HuH-7.5 (cell line): ENCODE measurements at regions not wholly inside any gene's neighbourhood (a gene's known extent, or its start where the extent isn't known, plus 50 kb on each side); places are given as distances from the start of the nearest gene placed in this dataset.
A peak's percentile ranks its signal among the peaks of the same experiment; 100 is the strongest.
"Not testable (repeated sequence)": the region's sequence is repeated elsewhere in the genome, so short reads cannot be mapped to it uniquely, and the experiment has no call there.

Source experiments
- DNase-seq: peaks from one replicate; pipeline ENCODE4 v3.0.0; 2011; ENCODE audit warnings: low spot score

DNA sequence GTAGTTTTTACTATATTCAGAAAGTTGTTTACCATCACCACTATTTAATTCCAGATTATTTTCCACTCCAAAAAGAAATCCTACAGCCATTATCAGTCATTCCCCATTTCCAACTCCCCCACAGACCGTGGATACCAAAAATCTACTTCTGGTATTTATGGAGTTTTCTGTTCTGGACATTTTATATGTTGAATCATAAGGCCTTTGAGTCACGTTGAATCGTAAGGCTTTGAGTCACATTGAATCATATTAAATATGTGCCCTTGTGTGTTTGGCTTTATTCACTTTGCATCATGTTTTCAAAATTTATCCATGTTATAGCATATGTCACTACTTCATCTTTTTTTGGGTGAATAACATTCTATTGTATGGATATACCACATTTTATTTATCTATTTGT lies 454.1 kb upstream of the NUDT12 start:
- DNase-seq: no peak

DNA sequence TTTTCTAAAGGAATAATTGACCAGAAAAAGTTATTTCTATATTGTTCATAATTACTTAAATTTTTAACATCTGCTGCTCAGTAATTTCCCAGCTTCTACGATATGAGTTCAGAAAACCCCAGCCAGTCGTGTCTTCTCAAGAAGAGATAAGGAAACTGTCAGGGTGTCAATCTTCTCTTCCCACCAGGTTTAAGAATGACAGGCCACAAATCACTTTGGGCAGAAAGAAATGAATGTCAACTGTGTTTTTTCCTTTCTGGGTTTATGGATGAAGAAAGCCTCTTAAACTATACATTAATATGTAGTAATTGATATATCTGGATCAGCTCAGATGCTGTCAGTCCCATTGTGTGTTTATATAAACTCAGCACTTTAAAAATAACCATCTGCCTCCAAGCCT lies 453.2 kb upstream of the NUDT12 start:
- no peak for DNase-seq

DNA sequence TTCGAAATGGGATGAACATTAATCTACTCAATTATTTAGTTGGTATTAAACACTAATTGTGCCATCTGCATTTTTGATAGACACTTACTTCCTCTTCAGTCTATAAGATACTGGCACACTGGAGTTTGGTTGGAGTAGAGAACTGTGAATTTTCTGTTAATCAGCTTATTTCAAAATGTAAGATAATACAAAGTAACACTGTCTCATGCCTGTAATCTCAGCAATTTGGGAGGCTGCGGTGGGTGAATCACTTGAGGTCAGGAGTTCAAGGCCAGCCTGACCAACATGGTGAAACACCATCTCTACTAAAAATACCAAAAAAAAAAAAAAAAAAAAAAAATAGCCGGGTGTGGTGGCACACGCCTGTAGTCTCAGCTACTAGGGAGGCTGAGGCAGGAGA lies 440.2 kb upstream of the NUDT12 start:
- DNase-seq: not testable (repeated sequence)

- no peak for DNase-seq
These were observed 438.5 kb upstream of the NUDT12 start for GRCh38 chr5:104001136-104001535.

- no peak for DNase-seq
These were observed 430.4 kb upstream of the NUDT12 start for GRCh38 chr5:103993031-103993430.

DNA sequence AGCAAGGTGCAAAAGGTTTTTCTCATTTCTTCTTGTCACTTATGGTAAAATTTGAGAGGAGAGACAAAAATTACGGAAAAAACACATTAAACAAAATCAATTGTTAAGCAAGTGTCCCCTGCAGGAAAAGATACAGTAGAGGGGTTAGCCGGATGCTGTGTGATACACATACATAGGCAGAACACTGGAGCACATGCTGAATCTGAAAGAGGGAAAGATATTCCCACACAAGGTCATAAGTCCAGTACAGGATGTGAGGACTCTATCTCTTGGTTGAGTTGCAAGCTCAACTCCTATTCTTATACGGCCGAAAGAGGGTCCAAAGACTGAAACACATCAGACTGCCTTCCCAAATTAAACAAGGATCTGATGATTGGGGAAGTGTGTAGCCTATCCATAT lies 427.5 kb upstream of the NUDT12 start:
- no peak for DNase-seq

- DNase-seq: no peak
These were observed 419.0 kb upstream of the NUDT12 start for GRCh38 chr5:103981592-103981991.

DNA sequence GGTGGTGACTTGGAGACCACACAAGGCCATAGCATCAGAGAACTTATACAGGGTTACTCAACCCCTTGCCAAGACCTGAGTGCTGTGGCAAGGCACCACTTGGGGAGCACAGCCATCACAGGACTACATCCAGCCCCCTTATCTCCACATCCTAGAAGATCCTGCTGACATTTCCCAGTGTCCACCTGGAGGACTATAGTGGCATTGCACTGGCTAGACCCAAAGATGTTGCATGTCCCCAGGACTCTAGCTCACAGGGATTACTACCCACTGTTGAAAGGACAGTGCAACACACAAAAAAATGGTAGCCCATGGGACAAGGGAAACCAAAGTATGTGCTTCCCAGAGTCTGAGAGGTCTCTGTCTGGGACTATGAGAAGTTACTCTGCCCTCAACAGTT lies 411.1 kb upstream of the NUDT12 start:
- no peak for DNase-seq

DNA sequence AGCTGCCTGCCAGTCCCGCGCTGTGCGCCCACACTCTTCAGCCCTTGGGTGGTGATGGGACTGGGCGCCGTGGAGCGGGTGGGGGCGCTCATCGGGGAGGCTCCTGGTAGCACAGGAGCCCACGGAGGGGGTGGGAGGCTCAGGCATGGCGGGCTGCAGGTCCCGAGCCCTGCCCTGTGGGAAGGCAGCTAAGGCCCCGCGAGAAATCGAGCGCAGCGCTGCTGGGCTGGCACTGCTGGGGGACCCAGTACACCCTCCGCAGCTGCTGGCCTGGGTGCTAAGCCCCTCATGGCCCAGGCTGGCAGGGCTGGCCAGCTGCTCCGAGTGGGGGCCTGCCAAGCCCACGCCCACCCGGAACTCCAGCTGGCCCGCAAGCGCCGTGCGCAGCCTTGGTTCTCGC lies 403.7 kb upstream of the NUDT12 start:
- DNase-seq: not testable (repeated sequence)

DNA sequence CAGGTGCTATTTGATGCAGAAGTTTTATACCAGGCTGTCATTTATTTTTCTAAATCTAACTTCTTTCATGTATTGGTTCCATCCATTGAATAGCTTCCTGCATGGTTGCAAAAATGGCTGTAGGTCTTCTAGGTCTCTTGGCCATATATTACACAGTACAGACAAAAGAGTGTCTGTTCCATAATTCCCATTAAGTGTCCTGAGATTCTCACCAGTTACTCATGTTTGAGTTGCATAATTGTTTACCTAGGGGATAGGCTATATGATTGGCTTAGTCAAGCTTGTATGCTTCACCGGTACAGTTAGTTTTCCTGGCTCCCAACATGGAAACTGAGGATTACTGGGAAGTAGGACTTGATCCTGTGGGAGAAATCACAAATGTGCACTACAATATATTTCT lies 399.4 kb upstream of the NUDT12 start:
- DNase-seq: peak; percentile 34

DNA sequence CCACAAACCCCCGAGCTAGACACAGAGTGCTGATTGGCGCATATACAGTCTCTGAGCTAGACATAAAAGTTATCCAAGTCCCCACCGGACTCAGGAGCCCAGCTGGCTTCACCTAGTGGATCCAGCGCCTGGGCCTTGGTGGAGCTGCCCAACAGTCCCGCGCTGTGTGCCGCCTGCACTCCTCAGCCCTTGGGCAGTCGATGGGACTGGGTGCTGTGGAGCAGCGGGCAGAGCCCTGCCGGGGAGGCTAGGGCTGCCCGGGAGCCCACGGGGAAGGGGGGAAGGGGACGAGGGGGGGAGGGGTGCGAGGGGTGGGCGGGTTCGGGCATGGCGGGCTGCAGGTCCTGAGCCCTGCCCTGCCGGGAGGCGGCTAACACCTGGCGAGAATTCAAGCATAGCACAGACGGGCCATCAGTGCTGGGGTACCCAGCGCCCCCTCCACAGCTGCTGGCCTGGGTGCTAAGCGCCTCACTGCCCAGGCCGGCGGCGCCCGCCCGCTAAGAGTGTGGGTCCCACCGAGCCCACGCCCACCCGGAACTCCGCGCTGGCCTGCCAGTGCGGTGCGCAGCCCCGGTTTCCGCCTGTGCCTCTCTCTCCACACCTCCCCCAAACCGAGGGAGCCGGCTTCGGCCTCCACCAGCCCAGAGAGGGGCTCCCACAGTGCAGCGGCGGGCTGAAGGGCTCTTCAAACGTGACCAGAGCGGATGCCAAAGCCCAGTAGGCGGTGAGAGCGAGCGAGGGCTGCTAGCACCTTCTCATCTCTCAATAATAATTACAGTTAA lies 391.2 kb upstream of the NUDT12 start:
- no peak for DNase-seq

- DNase-seq: no peak
These were observed 389.2 kb upstream of the NUDT12 start for GRCh38 chr5:103951776-103952175.

DNA sequence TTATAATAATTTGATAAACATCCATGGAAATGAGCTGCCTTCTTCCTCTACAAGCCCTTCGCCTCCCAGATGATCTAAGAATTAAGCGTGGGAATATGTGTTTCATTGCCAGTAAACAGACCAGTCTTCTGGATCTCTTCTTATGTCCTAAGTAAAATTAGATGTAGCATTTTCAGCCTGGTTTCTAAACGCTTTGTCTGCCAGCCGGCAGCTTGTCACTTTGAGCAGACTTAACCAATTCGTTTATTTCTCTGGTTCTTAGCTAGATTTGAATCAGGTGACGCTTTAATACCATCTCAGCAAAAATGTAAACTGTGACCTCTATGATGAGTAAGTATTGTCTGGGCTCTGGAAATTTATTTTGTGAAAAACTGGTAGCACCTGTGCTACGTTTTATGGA lies 380.6 kb upstream of the NUDT12 start:
- no peak for DNase-seq

- DNase-seq: no peak
These were observed 380.1 kb upstream of the NUDT12 start for GRCh38 chr5:103942587-103943186.

DNA sequence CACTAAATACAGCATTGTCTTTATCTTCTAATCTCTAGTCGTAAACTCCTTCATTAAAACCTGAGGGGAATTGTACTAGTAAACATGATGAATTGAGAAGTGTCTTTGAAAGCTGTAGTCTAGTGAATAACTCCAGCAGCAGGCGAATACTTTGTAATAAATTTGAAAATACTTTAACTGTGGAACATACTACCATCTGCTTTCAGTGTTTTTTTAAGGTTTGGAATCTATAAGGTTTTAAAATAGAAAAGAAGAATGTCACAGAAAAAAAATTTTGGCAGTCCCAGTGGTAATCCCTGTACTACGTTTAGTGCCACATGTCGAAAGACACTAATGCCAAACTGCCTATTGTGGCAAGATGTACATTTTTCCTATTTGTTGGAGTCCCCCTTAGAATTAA lies 379.0 kb upstream of the NUDT12 start:
- no peak for DNase-seq

DNA sequence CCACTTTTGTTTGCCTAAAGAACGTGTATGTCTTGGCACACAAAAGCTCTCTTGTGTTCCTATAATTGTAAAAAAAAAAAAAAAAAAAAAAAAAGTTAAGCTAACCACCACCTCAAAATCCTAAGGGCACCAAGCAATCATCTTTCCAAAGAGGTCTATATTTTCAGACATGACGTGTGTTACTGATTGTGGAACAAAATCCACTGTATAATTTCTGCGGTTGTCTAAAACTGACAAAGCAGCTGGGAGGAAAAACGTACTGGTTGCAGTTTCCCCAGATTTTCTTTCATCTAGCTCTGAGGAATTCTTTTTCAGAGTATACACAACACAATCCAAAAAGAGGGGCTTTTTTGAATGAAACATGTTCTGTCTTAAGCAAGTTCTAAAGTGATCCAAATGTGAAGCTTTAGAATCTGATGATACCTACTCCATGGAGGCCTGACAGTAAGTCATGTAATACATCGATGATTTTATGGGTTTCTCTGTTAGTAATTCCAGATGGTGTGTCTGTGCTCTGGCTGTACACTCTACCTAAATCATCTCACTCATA lies 375.6 kb upstream of the NUDT12 start:
- no peak for DNase-seq

DNA sequence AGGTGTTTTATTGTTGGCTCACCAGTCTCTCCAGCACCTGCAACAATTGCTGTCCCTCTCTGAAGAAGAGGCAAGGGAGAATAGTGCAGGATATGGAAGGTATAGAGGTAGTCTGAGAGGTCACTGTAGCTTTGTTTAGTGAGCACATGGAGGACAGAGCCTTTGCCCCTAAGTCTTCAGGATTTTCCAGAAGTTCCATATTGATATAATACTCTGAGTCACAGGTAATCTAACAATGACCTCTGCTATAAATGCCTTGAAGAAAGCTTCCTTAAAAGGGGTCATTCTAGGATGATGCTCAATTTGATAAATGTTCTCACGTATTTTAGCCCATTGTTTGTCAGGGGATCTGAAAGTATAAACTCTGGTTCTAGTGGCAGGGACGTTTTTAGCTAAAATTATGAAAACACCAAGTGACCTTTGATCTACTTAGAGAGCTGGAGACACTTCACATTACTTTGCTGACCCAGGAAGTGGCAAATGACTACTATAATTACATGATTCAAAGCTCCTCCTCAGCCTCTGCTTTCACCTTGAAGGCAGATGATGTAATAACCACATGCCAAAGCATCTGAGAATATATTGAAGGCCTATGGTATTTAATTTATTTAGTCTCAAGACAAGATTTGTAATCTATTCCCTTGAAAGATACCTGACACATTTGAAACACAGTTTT lies 366.9 kb upstream of the NUDT12 start:
- no peak for DNase-seq

DNA sequence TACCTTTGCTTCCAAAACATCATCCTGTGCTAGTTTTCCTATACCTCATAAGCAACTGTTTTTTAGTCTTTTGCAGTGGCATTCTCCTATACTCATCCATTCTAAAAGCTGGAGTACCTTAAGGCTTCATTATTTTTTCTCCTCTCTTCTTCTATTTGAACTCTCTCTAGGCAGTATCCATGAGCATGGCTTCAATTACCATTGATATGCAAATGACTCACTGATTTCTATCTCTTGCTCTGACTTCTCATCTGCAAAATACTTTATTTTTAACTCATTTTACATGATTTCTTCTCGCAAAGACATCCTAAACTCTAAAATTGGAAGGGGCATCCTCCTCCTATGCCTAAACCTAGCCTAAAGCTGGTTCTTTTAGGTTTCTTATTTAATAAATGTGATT lies 365.1 kb upstream of the NUDT12 start:
- DNase-seq: no peak

DNA sequence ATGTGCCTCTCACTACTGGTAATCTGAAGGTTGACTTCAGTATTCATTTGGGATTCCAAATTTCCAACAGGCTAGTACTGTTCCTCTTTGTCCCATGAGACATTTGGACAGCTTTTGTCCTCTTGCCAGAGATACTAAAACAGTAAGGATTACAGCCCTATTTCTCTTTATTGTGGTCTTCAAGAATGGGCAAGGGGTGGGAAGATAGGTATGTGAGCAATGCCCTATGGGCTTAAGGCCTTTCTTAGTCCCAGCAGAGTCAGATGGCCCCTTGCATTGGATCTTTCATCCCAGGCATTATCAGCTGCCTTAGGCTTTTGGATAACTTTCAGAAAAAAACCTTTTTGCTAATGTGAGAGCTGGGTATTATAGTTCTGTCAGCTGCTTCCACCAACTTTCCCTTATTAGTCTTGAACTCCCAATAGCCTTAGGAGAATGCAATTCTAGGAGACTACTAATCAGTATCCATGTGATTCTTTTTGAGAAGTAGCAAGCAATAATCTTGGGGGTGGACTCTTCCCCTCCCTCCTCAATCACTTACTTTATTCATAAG lies 361.1 kb upstream of the NUDT12 start:
- no peak for DNase-seq

GRCh38 chr5:103919506-103919905 lies 356.9 kb upstream of the NUDT12 start:
- DNase-seq: no peak

DNA sequence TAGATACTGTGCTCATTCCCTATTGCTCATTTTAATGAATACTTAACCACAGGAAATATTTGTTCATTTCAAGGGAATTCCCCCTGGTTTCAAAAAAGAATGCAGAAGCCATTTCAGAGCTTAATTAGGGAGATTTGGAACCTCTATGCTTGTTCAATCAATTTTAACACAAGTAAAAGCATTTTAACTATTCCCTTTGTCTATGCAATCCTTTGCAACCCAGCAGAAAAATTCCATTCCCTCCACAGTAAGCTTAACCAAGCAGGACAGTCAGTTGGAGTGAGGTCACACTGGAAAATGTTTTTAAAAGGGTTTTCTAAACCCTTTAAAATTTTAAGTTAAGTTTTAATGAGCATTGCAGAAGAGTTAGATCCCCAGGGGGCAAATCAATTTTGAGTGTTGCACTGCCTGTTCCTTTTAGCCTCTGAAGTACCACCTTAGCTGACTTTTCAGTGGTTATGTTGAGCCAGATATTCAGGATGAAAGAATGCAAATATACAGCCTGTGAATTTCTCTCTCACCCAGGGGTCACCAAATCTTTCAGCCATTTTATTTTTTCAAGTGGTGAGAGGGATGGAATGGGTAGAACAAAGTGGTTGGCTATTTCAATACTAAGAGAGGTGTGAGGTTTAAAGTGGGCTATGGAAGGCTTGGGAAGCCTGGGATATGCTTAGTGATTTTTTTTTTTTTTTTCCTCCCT lies 356.2 kb upstream of the NUDT12 start:
- DNase-seq: no peak

DNA sequence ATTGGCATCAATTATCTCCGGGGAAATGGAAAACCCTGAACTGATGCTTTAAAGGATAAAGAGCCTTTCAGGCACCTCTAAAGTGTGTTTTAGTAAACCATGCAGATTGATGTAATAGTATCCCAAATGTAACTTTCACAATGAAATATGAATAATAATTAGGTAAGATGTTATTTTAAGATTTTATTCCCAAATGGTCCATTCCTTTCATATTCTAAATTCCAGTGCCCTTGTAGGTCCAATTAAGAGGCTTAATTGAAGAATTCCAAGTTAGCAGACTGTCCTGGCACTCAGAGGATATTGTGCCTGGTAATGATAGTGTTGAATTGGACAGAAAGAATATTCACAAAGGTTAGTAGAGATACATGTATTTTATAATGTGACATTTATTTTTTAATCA lies 352.5 kb upstream of the NUDT12 start:
- no peak for DNase-seq
